K562 (cell line): ENCODE measurements at regions not wholly inside any gene's neighbourhood (a gene's known extent, or its start where the extent isn't known, plus 50 kb on each side); places are given as distances from the start of the nearest gene placed in this dataset.

ENCODE experiments used
- ATF6 ChIP-seq: sonication (generic); formaldehyde crosslinking; IDR thresholded peaks from 2 replicates; pipeline ENCODE4 v1.4.0; 2020; ENCODE audit warnings: mild to moderate bottlenecking, missing genetic modification reagents
- CBFA2T3 ChIP-seq: fragments of 450-650 bp; IDR thresholded peaks from 2 replicates; pipeline ENCODE4 v1.6.1; 2017
- DPF2 ChIP-seq: fragments of 450-650 bp; IDR thresholded peaks from 2 replicates; pipeline ENCODE4 v1.6.1; 2016
- EP300 ChIP-seq: IDR thresholded peaks from 2 replicates; pipeline ENCODE4 v1.6.1; 2012; ENCODE audit warnings: low read length, improper control_type of control experiment
- ESRRA ChIP-seq: fragments of 450-650 bp; IDR thresholded peaks from 2 replicates; pipeline ENCODE4 v1.6.1; 2014; ENCODE audit warnings: low read depth, mild to moderate bottlenecking, moderate library complexity, borderline replicate concordance
- FOXM1 ChIP-seq, 2 experiments: fragments of 450-650 bp in 1 of 2; sonication (generic) in 1 of 2; formaldehyde crosslinking in 1 of 2; IDR thresholded peaks; 2 replicates each; pipeline versions ENCODE4 v1.6.1 to v1.9.0; 2017 to 2022; ENCODE audit warnings: low read depth in 2 of 2, mild to moderate bottlenecking in 2 of 2, missing genetic modification reagents in 1 of 2, moderate library complexity in 1 of 2
- HDAC8 ChIP-seq: fragments of 450-650 bp; IDR thresholded peaks from 2 replicates; pipeline ENCODE4 v1.6.1; 2016; ENCODE audit warnings: mild to moderate bottlenecking, missing genetic modification characterization, moderate library complexity, missing compliant biosample characterization
- HDGF ChIP-seq: fragments of 450-650 bp; IDR thresholded peaks from 2 replicates; pipeline ENCODE4 v1.6.1; 2016
- NONO ChIP-seq, 2 experiments: fragments of 200-400 bp in 1 of 2; fragments of 450-650 bp in 1 of 2; formaldehyde crosslinking in 1 of 2; IDR thresholded peaks; 2 replicates each; pipeline ENCODE4 v1.6.1; 2017; ENCODE audit warnings: low read depth in 2 of 2, mild to moderate bottlenecking in 2 of 2, moderate library complexity in 2 of 2, low read length in 1 of 2
- NR1H2 ChIP-seq: sonication (generic); formaldehyde crosslinking; IDR thresholded peaks from 2 replicates; pipeline ENCODE4 v1.4.0; 2020; ENCODE audit warnings: mild to moderate bottlenecking, missing genetic modification reagents
- PRMT5 ChIP-seq: sonication (generic); formaldehyde crosslinking; IDR thresholded peaks from 2 replicates; pipeline ENCODE4 v1.5.0; 2020; ENCODE audit warnings: missing genetic modification reagents
- RBBP5 ChIP-seq: fragments of 200-600 bp; sonication (generic); IDR thresholded peaks from 2 replicates; pipeline ENCODE4 v1.6.1; 2012; ENCODE audit warnings: borderline replicate concordance, mild to moderate bottlenecking, low read length, control low read depth, inconsistent platforms; ENCODE audit not compliant: insufficient read depth, poor library complexity, severe bottlenecking
- RBM22 ChIP-seq: fragments of 200-400 bp; formaldehyde crosslinking; IDR thresholded peaks from 2 replicates; pipeline ENCODE4 v1.6.1; 2018; ENCODE audit warnings: low read length, low read depth; ENCODE audit not compliant: poor library complexity, severe bottlenecking
- ZNF507 ChIP-seq: conservative IDR thresholded peaks from 2 replicates; pipeline ENCODE4 v1.6.1; 2017; ENCODE audit warnings: missing genetic modification characterization, missing compliant biosample characterization
- ZNF592 ChIP-seq: fragments of 450-650 bp; IDR thresholded peaks from 2 replicates; pipeline ENCODE4 v1.6.1; 2017; ENCODE audit warnings: antibody characterized with exemption, mild to moderate bottlenecking
- TF ChIP-seq, protein P1 (sequence below): fragments of 450-650 bp; formaldehyde crosslinking; IDR thresholded peaks from 2 replicates; pipeline ENCODE4 v1.4.0; 2020; ENCODE audit warnings: mild to moderate bottlenecking, moderate library complexity

- TF ChIP-seq ATF6 (CRISPR knock-in tag) (no peak), FOXM1 (IDR thresholded peaks at IDR 0.05; ENCODE audit: low read depth) (peak; percentile 42; the same call in 1 of the 2 replicates), FOXM1 (CRISPR knock-in tag; IDR thresholded peaks at IDR 0.05; ENCODE audit: low read depth) (no peak), CBFA2T3 (peak; percentile 74), DPF2 (peak; percentile 91), NONO (IDR thresholded peaks at IDR 0.05; ENCODE audit: low read depth in 2 of 2, low read length in 1 of 2) (0 out of 4 replicates have a peak, but pooled peaks of 1 of the 2 experiments have one; percentile 25), EP300 (peak; percentile 85), RBBP5 (peak; percentile 39), ESRRA (peak; percentile 29; the same call in 1 of the 2 replicates), NR1H2 (no peak), ZNF507 (tag) (no peak), ZNF592 (peak; percentile 81), HDGF (0 out of 2 replicates have a peak, but pooled peaks have one; percentile 30), PRMT5 (CRISPR knock-in tag) (no peak), HDAC8 (tag) (no peak), RBM22 (no peak)
- TF ChIP-seq, protein P1, sequence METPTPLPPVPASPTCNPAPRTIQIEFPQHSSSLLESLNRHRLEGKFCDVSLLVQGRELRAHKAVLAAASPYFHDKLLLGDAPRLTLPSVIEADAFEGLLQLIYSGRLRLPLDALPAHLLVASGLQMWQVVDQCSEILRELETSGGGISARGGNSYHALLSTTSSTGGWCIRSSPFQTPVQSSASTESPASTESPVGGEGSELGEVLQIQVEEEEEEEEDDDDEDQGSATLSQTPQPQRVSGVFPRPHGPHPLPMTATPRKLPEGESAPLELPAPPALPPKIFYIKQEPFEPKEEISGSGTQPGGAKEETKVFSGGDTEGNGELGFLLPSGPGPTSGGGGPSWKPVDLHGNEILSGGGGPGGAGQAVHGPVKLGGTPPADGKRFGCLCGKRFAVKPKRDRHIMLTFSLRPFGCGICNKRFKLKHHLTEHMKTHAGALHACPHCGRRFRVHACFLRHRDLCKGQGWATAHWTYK (CRISPR knock-in tag): no peak
Measured at GRCh38 chr20:53677447-53678314, 84.0 kb upstream of the ZNF217 start (continued).
